Gastrocnemius medialis (tissue), 4 donors: ENCODE measurements at regions not wholly inside any gene's neighbourhood (a gene's known extent, or its start where the extent isn't known, plus 50 kb on each side); places are given as distances from the start of the nearest gene placed in this dataset.

Experiments
- POLR2A ChIP-seq, 2 donors: fragments of 450-650 bp; IDR thresholded peaks; one replicate each; pipeline ENCODE4 v1.6.1; 2017; ENCODE audit warnings: antibody characterized with exemption in 2 of 2, mild to moderate bottlenecking in 2 of 2, moderate library complexity in 2 of 2
- TF ChIP-seq, protein P1 (sequence below), 5 experiments: fragments of 450-650 bp in 3 of 5; fragments of 200-600 bp in 2 of 5; sonication (generic) in 2 of 5; IDR thresholded peaks in 4 of 5; conservative IDR thresholded peaks in 1 of 5; 1 replicate in 4 of 5; 2 replicates in 1 of 5; pipeline ENCODE4 v1.5.1; 2016 to 2019; ENCODE audit warnings: antibody characterized with exemption in 5 of 5, mild to moderate bottlenecking in 3 of 5, moderate library complexity in 3 of 5

DNA sequence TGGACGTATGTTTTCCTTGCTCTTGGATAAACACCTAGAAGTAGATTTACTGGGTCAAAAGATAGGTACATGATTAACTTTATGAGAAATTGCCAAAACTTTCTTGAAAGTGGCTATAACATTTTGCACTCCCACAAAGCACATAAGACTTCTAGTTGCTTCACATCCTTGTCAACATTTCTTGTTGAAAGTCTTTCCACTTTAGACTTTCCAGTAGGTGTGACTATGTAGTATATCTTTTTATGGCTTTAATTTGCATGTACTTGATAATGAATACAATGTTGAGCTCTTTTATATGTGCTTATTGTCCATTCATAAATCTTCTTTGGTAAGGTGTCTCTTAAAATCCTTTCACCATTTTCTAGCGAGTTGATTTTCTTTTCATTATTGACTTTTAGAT is 241.2 kb upstream of the RPL38 start:
- TF ChIP-seq, protein P1, sequence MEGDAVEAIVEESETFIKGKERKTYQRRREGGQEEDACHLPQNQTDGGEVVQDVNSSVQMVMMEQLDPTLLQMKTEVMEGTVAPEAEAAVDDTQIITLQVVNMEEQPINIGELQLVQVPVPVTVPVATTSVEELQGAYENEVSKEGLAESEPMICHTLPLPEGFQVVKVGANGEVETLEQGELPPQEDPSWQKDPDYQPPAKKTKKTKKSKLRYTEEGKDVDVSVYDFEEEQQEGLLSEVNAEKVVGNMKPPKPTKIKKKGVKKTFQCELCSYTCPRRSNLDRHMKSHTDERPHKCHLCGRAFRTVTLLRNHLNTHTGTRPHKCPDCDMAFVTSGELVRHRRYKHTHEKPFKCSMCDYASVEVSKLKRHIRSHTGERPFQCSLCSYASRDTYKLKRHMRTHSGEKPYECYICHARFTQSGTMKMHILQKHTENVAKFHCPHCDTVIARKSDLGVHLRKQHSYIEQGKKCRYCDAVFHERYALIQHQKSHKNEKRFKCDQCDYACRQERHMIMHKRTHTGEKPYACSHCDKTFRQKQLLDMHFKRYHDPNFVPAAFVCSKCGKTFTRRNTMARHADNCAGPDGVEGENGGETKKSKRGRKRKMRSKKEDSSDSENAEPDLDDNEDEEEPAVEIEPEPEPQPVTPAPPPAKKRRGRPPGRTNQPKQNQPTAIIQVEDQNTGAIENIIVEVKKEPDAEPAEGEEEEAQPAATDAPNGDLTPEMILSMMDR (IDR thresholded peaks at IDR 0.05 in 4 of 5, conservative IDR thresholded peaks at IDR 0.05 in 1 of 5): no peak
- no peak for TF ChIP-seq POLR2A (IDR thresholded peaks at IDR 0.05)
